ENCODE measurements at regions not wholly inside any gene's neighbourhood (a gene's known extent, or its start where the extent isn't known, plus 50 kb on each side); places are given as distances from the start of the nearest gene placed in this dataset.

- TF ChIP-seq CTCF (conservative IDR thresholded peaks at IDR 0.05 in 1 of 2, IDR thresholded peaks at IDR 0.05 in 1 of 2; ENCODE audit: low read depth in 1 of 2, low read length in 2 of 2): no peak
- no peak for TF ChIP-seq EZH2 (IDR thresholded peaks at IDR 0.05; ENCODE audit: low read length, missing control alignments)
- no peaks in the 10 kb centered on the region for H3K4me1 ChIP-seq (ENCODE audit: control insufficient read depth, extremely low read depth, insufficient read depth, low read length)
- H2AFZ ChIP-seq (ENCODE audit: low read length): no peak overlapping the region
- H3K4me2 ChIP-seq (ENCODE audit: extremely low read depth, insufficient read depth, low read length): no peak overlapping the region
- H3K36me3 ChIP-seq (ENCODE audit: control insufficient read depth, insufficient read depth, low read length): no peaks in the 10 kb centered on the region
- H3K79me2 ChIP-seq (ENCODE audit: control insufficient read depth, insufficient read depth, low read length): no peaks in the 10 kb centered on the region
- H3K27me3 ChIP-seq (ENCODE audit: control insufficient read depth, insufficient read depth, low read length): no peaks in the 10 kb centered on the region
- H4K20me1 ChIP-seq (ENCODE audit: control insufficient read depth, extremely low read depth, insufficient read depth, low read length): no peaks in the 10 kb centered on the region
- no peak overlapping the region for H3K9ac ChIP-seq (ENCODE audit: insufficient read depth, low read length)
- peak in 1 of 2 donors; percentile 6 for DNase-seq (ENCODE audit: low read depth in 2 of 2)
- no peaks in the 10 kb centered on the region for H3K9me3 ChIP-seq (ENCODE audit: control insufficient read depth, insufficient read depth, low read depth, low read length)
- H3K27ac ChIP-seq (ENCODE audit: insufficient read depth, low read length): no peak overlapping the region
- no peak overlapping the region for H3K4me3 ChIP-seq (replicated peaks in 1 of 4; ENCODE audit: control extremely low read depth in 1 of 4, insufficient read depth in 1 of 4, low read depth in 3 of 4, low read length in 4 of 4)
Observed at GRCh38 chr11:27777033-27777432, 76.8 kb upstream of the BDNF start.

- Histone ChIP-seq H3K79me2 (ENCODE audit: control insufficient read depth, insufficient read depth, low read length) (no peaks in the 10 kb centered on the region), H3K27me3 (ENCODE audit: control insufficient read depth, insufficient read depth, low read length) (no peaks in the 10 kb centered on the region), H3K4me2 (ENCODE audit: extremely low read depth, insufficient read depth, low read length) (no peak overlapping the region), H3K4me1 (ENCODE audit: control insufficient read depth, extremely low read depth, insufficient read depth, low read length) (no peaks in the 10 kb centered on the region), H3K27ac (ENCODE audit: insufficient read depth, low read length) (no peak overlapping the region), H3K36me3 (ENCODE audit: control insufficient read depth, insufficient read depth, low read length) (no peaks in the 10 kb centered on the region), H3K9me3 (ENCODE audit: control insufficient read depth, insufficient read depth, low read depth, low read length) (no peaks in the 10 kb centered on the region), H3K9ac (ENCODE audit: insufficient read depth, low read length) (no peak overlapping the region), H2AFZ (ENCODE audit: low read length) (no peak overlapping the region), H4K20me1 (ENCODE audit: control insufficient read depth, extremely low read depth, insufficient read depth, low read length) (no peaks in the 10 kb centered on the region), H3K4me3 (replicated peaks in 1 of 4; ENCODE audit: control extremely low read depth in 1 of 4, insufficient read depth in 1 of 4, low read depth in 3 of 4, low read length in 4 of 4) (no peak overlapping the region)
- TF ChIP-seq CTCF (conservative IDR thresholded peaks at IDR 0.05 in 1 of 2, IDR thresholded peaks at IDR 0.05 in 1 of 2; ENCODE audit: low read depth in 1 of 2, low read length in 2 of 2) (no peak), EZH2 (IDR thresholded peaks at IDR 0.05; ENCODE audit: low read length, missing control alignments) (no peak)
- DNase-seq (ENCODE audit: low read depth in 2 of 2): no peak
Observed at GRCh38 chr11:27773884-27774283, 73.6 kb upstream of the BDNF start.

GRCh38 chr11:27771516-27771915 is 71.3 kb upstream of the BDNF start:
- no peak overlapping the region for H2AFZ ChIP-seq (ENCODE audit: low read length)
- no peaks in the 10 kb centered on the region for H3K27me3 ChIP-seq (ENCODE audit: control insufficient read depth, insufficient read depth, low read length)
- no peak overlapping the region for H3K4me3 ChIP-seq (replicated peaks in 1 of 4; ENCODE audit: control extremely low read depth in 1 of 4, insufficient read depth in 1 of 4, low read depth in 3 of 4, low read length in 4 of 4)
- no peaks in the 10 kb centered on the region for H3K9me3 ChIP-seq (ENCODE audit: control insufficient read depth, insufficient read depth, low read depth, low read length)
- no peak overlapping the region for H3K4me2 ChIP-seq (ENCODE audit: extremely low read depth, insufficient read depth, low read length)
- peak in 1 of 2 donors; percentile 10 for DNase-seq (ENCODE audit: low read depth in 2 of 2)
- H3K9ac ChIP-seq (ENCODE audit: insufficient read depth, low read length): no peak overlapping the region
- H3K79me2 ChIP-seq (ENCODE audit: control insufficient read depth, insufficient read depth, low read length): no peaks in the 10 kb centered on the region
- no peak overlapping the region for H3K27ac ChIP-seq (ENCODE audit: insufficient read depth, low read length)
- H3K36me3 ChIP-seq (ENCODE audit: control insufficient read depth, insufficient read depth, low read length): no peaks in the 10 kb centered on the region
- TF ChIP-seq CTCF (conservative IDR thresholded peaks at IDR 0.05 in 1 of 2, IDR thresholded peaks at IDR 0.05 in 1 of 2; ENCODE audit: low read depth in 1 of 2, low read length in 2 of 2) (no peak), EZH2 (IDR thresholded peaks at IDR 0.05; ENCODE audit: low read length, missing control alignments) (no peak)
- no peaks in the 10 kb centered on the region for H4K20me1 ChIP-seq (ENCODE audit: control insufficient read depth, extremely low read depth, insufficient read depth, low read length)
- H3K4me1 ChIP-seq (ENCODE audit: control insufficient read depth, extremely low read depth, insufficient read depth, low read length): no peaks in the 10 kb centered on the region

Data from fibroblast of lung (primary cell).